ENCODE measurements at regions not wholly inside any gene's neighbourhood (a gene's known extent, or its start where the extent isn't known, plus 50 kb on each side); places are given as distances from the start of the nearest gene placed in this dataset.

GRCh38 chr14:100476012-100476822, 111.0 kb downstream of the BEGAIN start:
- no peak for TF ChIP-seq CTCF (IDR thresholded peaks at IDR 0.05; ENCODE audit: insufficient read depth, low read depth, low read length)
- TF ChIP-seq EZH2 (IDR thresholded peaks at IDR 0.05; ENCODE audit: insufficient read depth, low read length): no peak
